Fibroblast of skin of right quadriceps (primary cell): ENCODE measurements at regions not wholly inside any gene's neighbourhood (a gene's known extent, or its start where the extent isn't known, plus 50 kb on each side); places are given as distances from the start of the nearest gene placed in this dataset.
"Not testable (repeated sequence)": the region's sequence is repeated elsewhere in the genome, so short reads cannot be mapped to it uniquely, and the experiment has no call there.

Source experiments
- DNase-seq: peaks from one replicate; pipeline ENCODE4 v3.0.0-alpha.2; 2013

- DNase-seq: not testable (repeated sequence)
Observed at GRCh38 chr10:124241510-124241909, 148.1 kb upstream of the CHST15 start.

GRCh38 chr10:124240839-124241291 lies 147.5 kb upstream of the CHST15 start:
- DNase-seq: no peak

- no peak for DNase-seq
Observed at GRCh38 chr10:124239696-124240095, 146.3 kb upstream of the CHST15 start.

GRCh38 chr10:124239134-124239533 lies 145.7 kb upstream of the CHST15 start:
- DNase-seq: no peak

- DNase-seq: no peak
Observed at GRCh38 chr10:124238367-124238766, 145.0 kb upstream of the CHST15 start.

GRCh38 chr10:124237282-124237961 lies 144.0 kb upstream of the CHST15 start:
- DNase-seq: no peak

- no peak for DNase-seq
Observed at GRCh38 chr10:124236816-124237215, 143.4 kb upstream of the CHST15 start.

- DNase-seq: no peak
Observed at GRCh38 chr10:124236136-124236535, 142.7 kb upstream of the CHST15 start.

- no peak for DNase-seq
Observed at GRCh38 chr10:124235232-124235631, 141.8 kb upstream of the CHST15 start.

GRCh38 chr10:124233546-124234138 lies 140.2 kb upstream of the CHST15 start:
- no peak for DNase-seq

GRCh38 chr10:124232686-124233545 lies 139.5 kb upstream of the CHST15 start:
- no peak for DNase-seq

- no peak for DNase-seq
Observed at GRCh38 chr10:124231168-124232155, 138.1 kb upstream of the CHST15 start.

- DNase-seq: no peak
Observed at GRCh38 chr10:124230635-124231167, 137.3 kb upstream of the CHST15 start.

- no peak for DNase-seq
Observed at GRCh38 chr10:124229989-124230634, 136.7 kb upstream of the CHST15 start.

GRCh38 chr10:124229201-124229988 lies 136.0 kb upstream of the CHST15 start:
- no peak for DNase-seq

- DNase-seq: no peak
Observed at GRCh38 chr10:124228471-124228870, 135.1 kb upstream of the CHST15 start.

GRCh38 chr10:124227988-124228387 lies 134.6 kb upstream of the CHST15 start:
- DNase-seq: no peak

- no peak for DNase-seq
Observed at GRCh38 chr10:124227055-124227975, 133.9 kb upstream of the CHST15 start.

- no peak for DNase-seq
Observed at GRCh38 chr10:124226271-124227054, 133.1 kb upstream of the CHST15 start.
